ENCODE measurements at regions not wholly inside any gene's neighbourhood (a gene's known extent, or its start where the extent isn't known, plus 50 kb on each side); places are given as distances from the start of the nearest gene placed in this dataset.

- TF ChIP-seq GATA2 (IDR thresholded peaks at IDR 0.05; ENCODE audit: low read depth, low read length) (no peak), GATA3 (IDR thresholded peaks at IDR 0.05; ENCODE audit: low read depth, low read length) (no peak)
These were observed 245.0 kb downstream of the INHBA start for GRCh38 chr7:41457832-41458437.
